ENCODE measurements at regions not wholly inside any gene's neighbourhood (a gene's known extent, or its start where the extent isn't known, plus 50 kb on each side); places are given as distances from the start of the nearest gene placed in this dataset.

DNA sequence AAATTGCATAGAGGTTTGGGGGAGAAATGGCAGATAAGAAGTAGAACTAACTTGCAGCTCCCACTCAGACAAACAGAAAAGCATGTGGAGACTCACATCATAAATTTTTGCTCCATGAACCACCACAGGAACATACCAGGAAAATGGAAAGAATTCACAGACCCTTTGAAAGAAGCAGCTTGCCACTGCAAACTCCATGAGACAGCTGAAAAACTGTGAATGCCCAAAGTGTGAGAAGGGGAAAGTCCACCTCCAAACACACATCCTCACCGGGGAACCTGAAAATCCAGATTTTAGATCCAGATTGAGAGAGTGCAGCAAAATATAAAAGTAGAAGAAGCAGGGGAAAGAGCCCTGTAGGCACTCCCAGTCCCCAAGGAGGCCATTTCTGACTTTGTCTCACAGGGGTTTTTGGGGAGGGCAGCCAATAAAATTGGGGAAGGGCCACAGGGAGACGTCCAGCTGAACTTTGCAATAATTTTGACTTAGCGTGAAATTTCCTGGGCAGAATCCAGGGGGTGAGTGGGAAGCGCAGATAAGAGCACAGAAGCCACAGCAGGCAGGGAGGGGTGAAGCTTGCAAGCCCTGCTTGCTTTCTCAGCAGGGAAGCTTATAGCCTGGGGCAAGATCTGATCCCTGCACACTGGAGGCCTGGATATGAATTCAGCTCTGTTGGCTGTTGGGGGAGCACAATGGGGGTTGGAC, 183.4 kb upstream of the UBE2E2 start:
- Histone ChIP-seq H3K36me3 (ENCODE audit: insufficient read depth, low read length) (no peaks in the 10 kb centered on the region), H3F3A (ENCODE audit: insufficient read depth, low read length) (no peaks in the 10 kb centered on the region), H3K4me3 (ENCODE audit: low read depth, low read length, poor library complexity, severe bottlenecking) (no peak overlapping the region), H4K20me1 (ENCODE audit: insufficient read depth, low read length) (no peaks in the 10 kb centered on the region), H3K79me2 (ENCODE audit: insufficient read depth, low read length) (no peaks in the 10 kb centered on the region), H3K4me2 (ENCODE audit: low read length) (no peak overlapping the region), H2AFZ (ENCODE audit: low read length) (no peak overlapping the region), H3K9ac (ENCODE audit: low read length) (no peak overlapping the region), H3K9me2 (ENCODE audit: low read depth, low read length) (no peaks in the 10 kb centered on the region), H3K4me1 (ENCODE audit: insufficient read depth, low read length, severe bottlenecking) (no peaks in the 10 kb centered on the region), H3K27me3 (ENCODE audit: insufficient read depth, low read length) (no peaks in the 10 kb centered on the region), H3K9me3 (ENCODE audit: low read length) (no peaks in the 10 kb centered on the region), H3K27ac (ENCODE audit: low read depth, low read length, poor library complexity, severe bottlenecking) (no peak overlapping the region)
- TF ChIP-seq EZH2 (IDR thresholded peaks at IDR 0.05; ENCODE audit: borderline replicate concordance, low read length): no peak
- TF ChIP-seq, protein P1, sequence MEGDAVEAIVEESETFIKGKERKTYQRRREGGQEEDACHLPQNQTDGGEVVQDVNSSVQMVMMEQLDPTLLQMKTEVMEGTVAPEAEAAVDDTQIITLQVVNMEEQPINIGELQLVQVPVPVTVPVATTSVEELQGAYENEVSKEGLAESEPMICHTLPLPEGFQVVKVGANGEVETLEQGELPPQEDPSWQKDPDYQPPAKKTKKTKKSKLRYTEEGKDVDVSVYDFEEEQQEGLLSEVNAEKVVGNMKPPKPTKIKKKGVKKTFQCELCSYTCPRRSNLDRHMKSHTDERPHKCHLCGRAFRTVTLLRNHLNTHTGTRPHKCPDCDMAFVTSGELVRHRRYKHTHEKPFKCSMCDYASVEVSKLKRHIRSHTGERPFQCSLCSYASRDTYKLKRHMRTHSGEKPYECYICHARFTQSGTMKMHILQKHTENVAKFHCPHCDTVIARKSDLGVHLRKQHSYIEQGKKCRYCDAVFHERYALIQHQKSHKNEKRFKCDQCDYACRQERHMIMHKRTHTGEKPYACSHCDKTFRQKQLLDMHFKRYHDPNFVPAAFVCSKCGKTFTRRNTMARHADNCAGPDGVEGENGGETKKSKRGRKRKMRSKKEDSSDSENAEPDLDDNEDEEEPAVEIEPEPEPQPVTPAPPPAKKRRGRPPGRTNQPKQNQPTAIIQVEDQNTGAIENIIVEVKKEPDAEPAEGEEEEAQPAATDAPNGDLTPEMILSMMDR (IDR thresholded peaks at IDR 0.05; ENCODE audit: low read length): no peak

DNA sequence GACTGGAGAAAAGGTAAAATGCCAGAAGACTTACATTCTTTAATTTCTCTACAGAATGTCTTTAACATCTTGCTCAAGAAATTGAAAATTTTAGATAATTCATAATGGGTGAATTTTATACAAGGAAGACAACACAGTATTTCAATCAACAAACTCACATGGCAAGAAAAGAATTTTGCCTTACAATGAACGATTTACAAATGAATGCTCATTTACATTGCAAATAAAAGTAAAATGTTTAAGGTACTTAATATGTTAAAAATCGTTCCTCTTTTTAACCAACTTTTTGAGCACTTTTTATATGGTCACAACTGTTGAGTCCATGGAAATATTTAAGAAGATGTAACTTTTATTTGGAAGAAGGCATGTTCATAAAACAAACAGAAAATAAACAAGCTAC, 174.8 kb upstream of the UBE2E2 start:
- Histone ChIP-seq H3K4me1 (ENCODE audit: insufficient read depth, low read length, severe bottlenecking) (no peaks in the 10 kb centered on the region), H3K27ac (ENCODE audit: low read depth, low read length, poor library complexity, severe bottlenecking) (no peak overlapping the region), H3K4me2 (ENCODE audit: low read length) (no peak overlapping the region), H3K27me3 (ENCODE audit: insufficient read depth, low read length) (no peaks in the 10 kb centered on the region), H2AFZ (ENCODE audit: low read length) (no peak overlapping the region), H3F3A (ENCODE audit: insufficient read depth, low read length) (no peaks in the 10 kb centered on the region), H4K20me1 (ENCODE audit: insufficient read depth, low read length) (no peaks in the 10 kb centered on the region), H3K9ac (ENCODE audit: low read length) (no peak overlapping the region), H3K9me3 (ENCODE audit: low read length) (no peaks in the 10 kb centered on the region), H3K9me2 (ENCODE audit: low read depth, low read length) (no peaks in the 10 kb centered on the region), H3K36me3 (ENCODE audit: insufficient read depth, low read length) (no peaks in the 10 kb centered on the region), H3K4me3 (ENCODE audit: low read depth, low read length, poor library complexity, severe bottlenecking) (no peak overlapping the region), H3K79me2 (ENCODE audit: insufficient read depth, low read length) (no peaks in the 10 kb centered on the region)
- TF ChIP-seq EZH2 (IDR thresholded peaks at IDR 0.05; ENCODE audit: borderline replicate concordance, low read length): no peak
- TF ChIP-seq, protein P1 (IDR thresholded peaks at IDR 0.05; ENCODE audit: low read length): no peak

DNA sequence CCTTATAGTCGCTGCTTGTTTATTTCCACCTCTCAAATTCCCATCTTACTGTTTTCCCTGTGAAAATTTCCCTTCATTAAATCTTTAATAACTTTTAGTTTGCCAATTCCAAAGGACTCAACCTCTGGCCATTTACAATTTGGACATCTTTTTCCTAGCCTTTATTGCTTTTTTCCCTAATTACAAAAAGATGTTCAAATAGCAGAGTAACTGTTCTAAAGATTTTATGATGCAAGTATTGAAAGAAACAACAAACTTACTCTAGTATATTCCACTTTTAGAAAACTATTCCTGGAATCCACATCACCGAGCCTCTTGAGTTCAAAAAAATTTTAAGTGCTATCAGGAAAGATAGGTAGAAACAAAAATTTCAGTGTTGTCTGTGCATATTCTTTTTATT, 174.1 kb upstream of the UBE2E2 start:
- H3K36me3 ChIP-seq (ENCODE audit: insufficient read depth, low read length): no peaks in the 10 kb centered on the region
- H3K9ac ChIP-seq (ENCODE audit: low read length): no peak overlapping the region
- H3K79me2 ChIP-seq (ENCODE audit: insufficient read depth, low read length): no peaks in the 10 kb centered on the region
- H3K4me1 ChIP-seq (ENCODE audit: insufficient read depth, low read length, severe bottlenecking): no peaks in the 10 kb centered on the region
- H3K27ac ChIP-seq (ENCODE audit: low read depth, low read length, poor library complexity, severe bottlenecking): no peak overlapping the region
- no peaks in the 10 kb centered on the region for H3F3A ChIP-seq (ENCODE audit: insufficient read depth, low read length)
- H3K9me3 ChIP-seq (ENCODE audit: low read length): no peaks in the 10 kb centered on the region
- H3K4me2 ChIP-seq (ENCODE audit: low read length): no peak overlapping the region
- H3K4me3 ChIP-seq (ENCODE audit: low read depth, low read length, poor library complexity, severe bottlenecking): no peak overlapping the region
- H3K9me2 ChIP-seq (ENCODE audit: low read depth, low read length): no peaks in the 10 kb centered on the region
- H3K27me3 ChIP-seq (ENCODE audit: insufficient read depth, low read length): no peaks in the 10 kb centered on the region
- no peak for TF ChIP-seq EZH2 (IDR thresholded peaks at IDR 0.05; ENCODE audit: borderline replicate concordance, low read length)
- TF ChIP-seq, protein P1 (IDR thresholded peaks at IDR 0.05; ENCODE audit: low read length): no peak
- no peaks in the 10 kb centered on the region for H4K20me1 ChIP-seq (ENCODE audit: insufficient read depth, low read length)
- no peak overlapping the region for H2AFZ ChIP-seq (ENCODE audit: low read length)
